PFSK-1 (cell line): ENCODE measurements at regions not wholly inside any gene's neighbourhood (a gene's known extent, or its start where the extent isn't known, plus 50 kb on each side); places are given as distances from the start of the nearest gene placed in this dataset.

Experiments
- FOXP2 ChIP-seq: optimal IDR thresholded peaks from 2 replicates; pipeline ENCODE3; 2011; ENCODE audit warnings: borderline replicate concordance, control low read depth, inconsistent platforms; ENCODE audit not compliant: insufficient read depth; ENCODE audit errors: extremely low read length, extremely low read depth
- POLR2AphosphoS5 ChIP-seq: IDR thresholded peaks from 2 replicates; pipeline ENCODE4 v1.6.1; 2012; ENCODE audit warnings: low read depth, mild to moderate bottlenecking, control low read depth, low read length, moderate library complexity
- SIN3A ChIP-seq: IDR thresholded peaks from 2 replicates; pipeline ENCODE4 v1.6.1; 2012; ENCODE audit warnings: mild to moderate bottlenecking, low read length, moderate library complexity, borderline replicate concordance; ENCODE audit not compliant: insufficient read depth
- TAF1 ChIP-seq: IDR thresholded peaks from 2 replicates; pipeline ENCODE4 v1.6.1; 2012; ENCODE audit warnings: low read length, control low read depth, borderline replicate concordance; ENCODE audit not compliant: insufficient read depth
- TF ChIP-seq, protein P1 (sequence below), 2 experiments: IDR thresholded peaks; 2 replicates each; pipeline versions ENCODE4 v1.6.1 to v1.8.0; 2011 to 2012; ENCODE audit warnings: low read depth in 2 of 2, low read length in 2 of 2, control low read depth in 1 of 2, inconsistent platforms in 1 of 2, mild to moderate bottlenecking in 1 of 2, moderate library complexity in 1 of 2; ENCODE audit not compliant: insufficient read depth in 1 of 2

DNA sequence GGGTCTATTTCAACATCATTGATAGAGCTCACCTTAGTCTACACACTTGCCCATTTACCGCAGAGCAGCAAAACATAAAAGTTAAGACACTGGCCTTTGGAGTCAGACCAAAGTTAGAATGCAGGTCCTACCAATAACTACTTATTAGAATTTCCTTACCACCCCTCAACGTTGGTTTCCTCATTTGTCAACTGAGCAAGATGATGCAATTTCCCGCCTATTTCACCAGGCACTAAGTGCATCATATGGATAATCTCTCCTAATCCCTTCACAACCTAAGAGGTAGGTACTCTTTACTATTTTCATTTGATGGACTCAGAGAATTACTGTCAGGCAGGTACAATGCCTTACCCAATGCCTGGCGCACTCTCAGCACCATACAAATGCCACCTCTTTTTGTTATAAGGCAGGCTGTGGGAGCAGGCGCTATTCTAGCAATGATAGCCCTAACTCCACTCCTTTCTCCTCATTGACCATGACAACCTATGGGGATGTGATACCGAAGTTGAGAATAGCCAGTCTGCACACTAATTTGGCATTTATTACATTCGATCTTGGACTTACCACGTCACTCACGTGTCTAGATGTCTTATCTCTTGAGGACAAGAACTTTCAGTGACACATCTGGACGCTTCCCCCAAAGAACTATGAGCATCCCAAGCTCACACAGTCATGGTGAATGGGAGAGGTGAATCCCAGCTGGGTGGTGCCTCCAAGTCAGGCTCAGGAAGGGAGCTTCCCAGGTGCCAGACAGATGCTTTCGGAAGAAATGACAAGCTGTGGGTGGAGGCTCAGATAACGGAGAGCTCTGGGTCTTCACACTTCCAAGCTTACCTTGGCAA is 128.1 kb upstream of the STMND1 start:
- no peak for TF ChIP-seq TAF1
- TF ChIP-seq SIN3A, result no peak
- TF ChIP-seq POLR2AphosphoS5, result no peak
- TF ChIP-seq, protein P1, sequence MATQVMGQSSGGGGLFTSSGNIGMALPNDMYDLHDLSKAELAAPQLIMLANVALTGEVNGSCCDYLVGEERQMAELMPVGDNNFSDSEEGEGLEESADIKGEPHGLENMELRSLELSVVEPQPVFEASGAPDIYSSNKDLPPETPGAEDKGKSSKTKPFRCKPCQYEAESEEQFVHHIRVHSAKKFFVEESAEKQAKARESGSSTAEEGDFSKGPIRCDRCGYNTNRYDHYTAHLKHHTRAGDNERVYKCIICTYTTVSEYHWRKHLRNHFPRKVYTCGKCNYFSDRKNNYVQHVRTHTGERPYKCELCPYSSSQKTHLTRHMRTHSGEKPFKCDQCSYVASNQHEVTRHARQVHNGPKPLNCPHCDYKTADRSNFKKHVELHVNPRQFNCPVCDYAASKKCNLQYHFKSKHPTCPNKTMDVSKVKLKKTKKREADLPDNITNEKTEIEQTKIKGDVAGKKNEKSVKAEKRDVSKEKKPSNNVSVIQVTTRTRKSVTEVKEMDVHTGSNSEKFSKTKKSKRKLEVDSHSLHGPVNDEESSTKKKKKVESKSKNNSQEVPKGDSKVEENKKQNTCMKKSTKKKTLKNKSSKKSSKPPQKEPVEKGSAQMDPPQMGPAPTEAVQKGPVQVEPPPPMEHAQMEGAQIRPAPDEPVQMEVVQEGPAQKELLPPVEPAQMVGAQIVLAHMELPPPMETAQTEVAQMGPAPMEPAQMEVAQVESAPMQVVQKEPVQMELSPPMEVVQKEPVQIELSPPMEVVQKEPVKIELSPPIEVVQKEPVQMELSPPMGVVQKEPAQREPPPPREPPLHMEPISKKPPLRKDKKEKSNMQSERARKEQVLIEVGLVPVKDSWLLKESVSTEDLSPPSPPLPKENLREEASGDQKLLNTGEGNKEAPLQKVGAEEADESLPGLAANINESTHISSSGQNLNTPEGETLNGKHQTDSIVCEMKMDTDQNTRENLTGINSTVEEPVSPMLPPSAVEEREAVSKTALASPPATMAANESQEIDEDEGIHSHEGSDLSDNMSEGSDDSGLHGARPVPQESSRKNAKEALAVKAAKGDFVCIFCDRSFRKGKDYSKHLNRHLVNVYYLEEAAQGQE (IDR thresholded peaks at IDR 0.05; ENCODE audit: insufficient read depth in 1 of 2, low read depth in 2 of 2, low read length in 2 of 2), result no peak
- TF ChIP-seq FOXP2, result no peak

DNA sequence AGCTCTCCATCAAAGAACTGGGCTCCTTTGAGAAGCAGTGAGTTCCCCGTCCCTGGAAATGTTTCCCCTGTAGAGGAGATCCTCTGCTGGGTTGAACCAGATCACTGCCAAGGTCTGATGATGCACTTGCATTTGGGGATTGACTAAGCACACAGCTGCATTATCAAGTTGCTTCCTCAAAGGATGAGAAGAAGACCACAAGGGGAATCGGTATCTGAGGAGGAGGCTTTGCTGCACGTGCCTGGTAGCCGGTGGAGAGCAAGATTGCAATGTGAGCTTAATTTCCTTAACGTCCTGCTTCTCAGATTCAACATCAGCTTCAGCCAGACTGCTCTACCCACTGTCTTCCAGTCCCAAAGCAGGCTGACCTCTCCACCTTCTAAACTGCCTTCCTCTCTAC is 128.8 kb upstream of the STMND1 start:
- TF ChIP-seq, protein P1 (IDR thresholded peaks at IDR 0.05; ENCODE audit: insufficient read depth in 1 of 2, low read depth in 2 of 2, low read length in 2 of 2), result no peak
- TF ChIP-seq FOXP2, result no peak
- TF ChIP-seq SIN3A, result no peak
- TF ChIP-seq TAF1, result no peak
- TF ChIP-seq POLR2AphosphoS5, result no peak

DNA sequence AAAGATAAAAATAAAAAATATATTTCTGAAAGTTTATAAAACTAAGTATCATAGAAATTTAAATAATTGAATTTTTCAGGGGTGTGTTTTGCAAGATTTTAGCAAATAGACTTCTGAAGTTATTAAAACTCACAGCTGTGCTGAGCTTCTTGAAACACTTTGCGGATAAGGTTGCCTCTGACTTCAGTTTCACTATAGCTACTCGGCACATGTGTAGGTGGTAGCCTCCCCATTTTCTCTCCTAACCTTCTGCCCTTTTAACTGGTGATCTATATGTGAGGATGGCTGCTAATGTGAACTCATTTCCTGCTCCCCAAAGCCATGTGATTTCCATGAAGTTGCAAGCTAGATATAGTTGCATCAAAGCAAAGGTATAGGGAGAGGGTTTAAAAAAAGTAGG is 129.3 kb upstream of the STMND1 start:
- TF ChIP-seq FOXP2 (no peak), SIN3A (no peak), TAF1 (no peak), POLR2AphosphoS5 (no peak)
- TF ChIP-seq, protein P1 (IDR thresholded peaks at IDR 0.05; ENCODE audit: insufficient read depth in 1 of 2, low read depth in 2 of 2, low read length in 2 of 2), result no peak

DNA sequence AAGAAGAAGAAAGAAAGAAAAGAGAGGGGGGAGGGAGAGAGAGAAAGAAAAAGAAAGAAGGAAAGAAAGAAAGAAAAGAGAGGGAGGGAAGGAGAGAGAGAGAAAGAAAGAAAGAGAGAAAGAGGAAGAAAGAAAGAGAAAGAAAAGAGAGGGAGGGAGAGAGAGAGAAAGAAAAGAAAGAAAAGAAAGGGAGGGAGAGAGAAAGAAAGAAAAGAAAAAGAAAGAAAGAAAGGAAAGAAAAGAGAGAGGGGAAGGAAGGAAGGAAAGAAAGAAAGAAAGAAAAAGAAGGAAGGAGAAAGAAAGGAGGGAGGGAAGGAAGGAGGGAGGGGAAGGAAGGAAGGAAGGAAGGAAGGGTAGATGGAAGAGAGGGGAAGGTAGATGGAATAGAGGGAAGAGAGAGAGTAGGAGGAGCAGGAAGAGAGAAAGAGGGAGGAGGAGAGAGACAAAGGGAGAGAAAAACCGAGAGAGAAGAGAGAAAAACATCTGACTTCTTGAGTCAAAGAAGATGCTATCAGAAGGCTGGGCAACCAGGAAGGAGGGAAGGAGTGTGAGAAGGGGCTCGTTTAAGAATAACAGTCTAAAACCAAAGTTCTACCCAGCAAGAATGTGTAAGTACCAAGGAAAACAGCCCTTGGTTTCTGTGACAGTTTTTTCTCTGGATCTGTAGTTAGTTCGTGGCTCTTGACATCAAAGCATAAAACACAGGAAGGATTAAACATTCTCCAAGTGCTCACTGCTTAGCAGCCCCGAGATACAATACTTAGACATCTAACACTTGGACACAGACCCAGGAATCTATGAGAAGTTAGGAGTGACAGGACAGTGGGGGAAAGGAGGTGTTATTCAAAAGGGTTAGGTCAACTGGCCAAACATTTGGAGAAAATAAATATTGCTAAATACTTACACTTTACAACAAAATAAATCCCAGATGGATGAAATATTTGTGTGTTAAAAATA is 131.9 kb upstream of the STMND1 start:
- no peak for TF ChIP-seq FOXP2
- TF ChIP-seq POLR2AphosphoS5, result no peak

DNA sequence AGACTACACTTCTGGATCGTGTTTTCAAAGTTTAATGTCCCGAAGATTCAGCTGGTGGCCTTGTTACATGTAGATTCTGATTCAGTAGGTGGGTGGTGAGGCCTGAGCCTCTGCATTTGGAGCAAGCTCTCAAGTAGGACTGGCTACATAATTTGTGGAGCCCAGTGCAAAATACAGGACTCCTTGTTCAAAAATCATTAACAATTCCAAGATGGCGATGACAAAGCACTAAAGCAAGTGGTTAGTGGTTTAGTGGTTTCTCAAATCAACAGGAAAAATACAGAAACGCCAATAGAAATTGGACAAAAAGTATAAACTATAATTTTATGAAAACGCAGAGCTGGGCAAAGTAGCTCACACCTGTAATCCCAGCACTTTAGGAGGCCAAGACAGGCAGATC is 133.7 kb upstream of the STMND1 start:
- TF ChIP-seq TAF1 (no peak), POLR2AphosphoS5 (no peak), SIN3A (no peak), FOXP2 (no peak)
- TF ChIP-seq, protein P1 (IDR thresholded peaks at IDR 0.05; ENCODE audit: insufficient read depth in 1 of 2, low read depth in 2 of 2, low read length in 2 of 2), result no peak
